ENCODE measurements at regions not wholly inside any gene's neighbourhood (a gene's known extent, or its start where the extent isn't known, plus 50 kb on each side); places are given as distances from the start of the nearest gene placed in this dataset.

- TF ChIP-seq REST (IDR thresholded peaks at IDR 0.05) (no peak), CHD2 (IDR thresholded peaks at IDR 0.05; ENCODE audit: low read length, partially characterized antibody) (no peak), CTCF (IDR thresholded peaks at IDR 0.05) (no peak)
These were observed 453.7 kb upstream of the POT1 start for GRCh38 chr7:125383324-125383723.
